Large intestine (tissue), 3 donors: ENCODE measurements at regions not wholly inside any gene's neighbourhood (a gene's known extent, or its start where the extent isn't known, plus 50 kb on each side); places are given as distances from the start of the nearest gene placed in this dataset.

ENCODE experiments used
- DNase-seq, 2 donors: peaks; one replicate each; pipeline versions ENCODE4 v3.0.0 to v3.0.0-alpha.2; 2013
- H3K27ac ChIP-seq: one replicate; pipeline ENCODE4 v1.5.1; 2013; ENCODE audit warnings: low read length
- H3K27me3 ChIP-seq: 2 replicates; pipeline ENCODE4 v1.6.1; 2013; ENCODE audit warnings: low read length; ENCODE audit not compliant: control insufficient read depth, insufficient read depth
- H3K36me3 ChIP-seq: 2 replicates; pipeline ENCODE4 v1.6.1; 2013; ENCODE audit warnings: low read length; ENCODE audit not compliant: control insufficient read depth, insufficient read depth
- H3K4me1 ChIP-seq: one replicate; pipeline ENCODE4 v1.6.1; 2013; ENCODE audit warnings: low read length; ENCODE audit not compliant: control insufficient read depth, insufficient read depth
- H3K4me3 ChIP-seq: one replicate; pipeline ENCODE4 v1.5.1; 2013; ENCODE audit warnings: low read length
- H3K9me3 ChIP-seq: one replicate; pipeline ENCODE4 v1.6.1; 2013; ENCODE audit warnings: mild to moderate bottlenecking, low read depth, low read length, moderate library complexity; ENCODE audit not compliant: control insufficient read depth
- WGBS: methylation state at CpG from one replicate; pipeline ENCODE4 v1.1.5; 2013; ENCODE audit warnings: low lambda C conversion rate; ENCODE audit not compliant: insufficient coverage; 5-methylcytosine and 5-hydroxymethylcytosine counted together

GRCh38 chr13:58583966-58584365, 952.4 kb downstream of the PCDH17 start:
- H3K4me3 ChIP-seq = no peak overlapping the region
- no peak overlapping the region for H3K27ac ChIP-seq
- no peaks in the 10 kb centered on the region for H3K27me3 ChIP-seq
- no CpG with 5 or more reads among the region's 1 CpG for WGBS
- no peaks in the 10 kb centered on the region for H3K4me1 ChIP-seq
- H3K36me3 ChIP-seq = no peaks in the 10 kb centered on the region
- DNase-seq = no peak
- H3K9me3 ChIP-seq = no peaks in the 10 kb centered on the region

- Histone ChIP-seq H3K4me1 (no peaks in the 10 kb centered on the region), H3K27me3 (no peaks in the 10 kb centered on the region), H3K27ac (no peak overlapping the region), H3K9me3 (no peaks in the 10 kb centered on the region), H3K4me3 (no peak overlapping the region), H3K36me3 (no peaks in the 10 kb centered on the region)
- DNase-seq = no peak
- whole genome bisulfite sequencing = no CpG with 5 or more reads among the region's 2 CpGs
Measured at GRCh38 chr13:58584610-58585009, 953.1 kb downstream of the PCDH17 start.

- Histone ChIP-seq H3K27ac (no peak overlapping the region), H3K4me1 (no peaks in the 10 kb centered on the region)
- WGBS = 58% methylated on average over 2 of the region's 2 CpGs
Measured at GRCh38 chr13:58587183-58587582, 955.6 kb downstream of the PCDH17 start.

GRCh38 chr13:58592052-58592451, 960.5 kb downstream of the PCDH17 start:
- Histone ChIP-seq H3K4me1 (no peaks in the 10 kb centered on the region), H3K36me3 (no peaks in the 10 kb centered on the region), H3K4me3 (no peak overlapping the region), H3K27me3 (no peaks in the 10 kb centered on the region), H3K27ac (no peak overlapping the region), H3K9me3 (no peaks in the 10 kb centered on the region)
- DNase-seq = no peak

More at GRCh38 chr13:58587183-58587582, 955.6 kb downstream of the PCDH17 start:
- H3K27me3 ChIP-seq = no peaks in the 10 kb centered on the region
- H3K36me3 ChIP-seq = no peaks in the 10 kb centered on the region
- no peaks in the 10 kb centered on the region for H3K9me3 ChIP-seq
- no peak for DNase-seq
- no peak overlapping the region for H3K4me3 ChIP-seq

GRCh38 chr13:58592786-58593185, 961.2 kb downstream of the PCDH17 start:
- Histone ChIP-seq H3K27me3 (no peaks in the 10 kb centered on the region), H3K4me3 (no peak overlapping the region), H3K36me3 (no peaks in the 10 kb centered on the region), H3K27ac (no peak overlapping the region), H3K9me3 (no peaks in the 10 kb centered on the region), H3K4me1 (no peaks in the 10 kb centered on the region)
- no peak for DNase-seq
- WGBS = no CpG with 5 or more reads among the region's 1 CpG

- Histone ChIP-seq H3K36me3 (no peaks in the 10 kb centered on the region), H3K4me3 (no peak overlapping the region), H3K9me3 (no peaks in the 10 kb centered on the region), H3K27ac (no peak overlapping the region), H3K27me3 (no peaks in the 10 kb centered on the region), H3K4me1 (no peaks in the 10 kb centered on the region)
- DNase-seq = no peak
- 71% methylated on average over 1 of the region's 5 CpGs for whole genome bisulfite sequencing
Measured at GRCh38 chr13:58594747-58595600, 963.4 kb downstream of the PCDH17 start.

- Histone ChIP-seq H3K9me3 (no peaks in the 10 kb centered on the region), H3K27ac (no peak overlapping the region), H3K27me3 (no peaks in the 10 kb centered on the region), H3K4me1 (no peaks in the 10 kb centered on the region), H3K36me3 (no peaks in the 10 kb centered on the region), H3K4me3 (no peak overlapping the region)
- WGBS = no CpG with 5 or more reads among the region's 2 CpGs
- no peak for DNase-seq
Measured at GRCh38 chr13:58597552-58597951, 966.0 kb downstream of the PCDH17 start.

GRCh38 chr13:58598241-58598640, 966.7 kb downstream of the PCDH17 start:
- Histone ChIP-seq H3K36me3 (no peaks in the 10 kb centered on the region), H3K27me3 (no peaks in the 10 kb centered on the region), H3K9me3 (no peaks in the 10 kb centered on the region), H3K27ac (no peak overlapping the region), H3K4me1 (no peaks in the 10 kb centered on the region), H3K4me3 (no peak overlapping the region)
- WGBS = no CpG with 5 or more reads among the region's 2 CpGs
- no peak for DNase-seq

- Histone ChIP-seq H3K9me3 (no peaks in the 10 kb centered on the region), H3K27ac (no peak overlapping the region), H3K4me3 (no peak overlapping the region), H3K4me1 (no peaks in the 10 kb centered on the region), H3K36me3 (no peaks in the 10 kb centered on the region), H3K27me3 (no peaks in the 10 kb centered on the region)
- WGBS = 100% methylated on average over 2 of the region's 11 CpGs
- no peak for DNase-seq
Measured at GRCh38 chr13:58611117-58611516, 979.6 kb downstream of the PCDH17 start.

- no peak overlapping the region for H3K4me3 ChIP-seq
- no peaks in the 10 kb centered on the region for H3K27me3 ChIP-seq
- no peaks in the 10 kb centered on the region for H3K9me3 ChIP-seq
- WGBS = no CpG with 5 or more reads among the region's 3 CpGs
- no peaks in the 10 kb centered on the region for H3K36me3 ChIP-seq
- DNase-seq = no peak
- H3K27ac ChIP-seq = no peak overlapping the region
- no peaks in the 10 kb centered on the region for H3K4me1 ChIP-seq
Measured at GRCh38 chr13:58617880-58618665, 986.5 kb downstream of the PCDH17 start.
